ENCODE measurements at regions not wholly inside any gene's neighbourhood (a gene's known extent, or its start where the extent isn't known, plus 50 kb on each side); places are given as distances from the start of the nearest gene placed in this dataset.

DNA sequence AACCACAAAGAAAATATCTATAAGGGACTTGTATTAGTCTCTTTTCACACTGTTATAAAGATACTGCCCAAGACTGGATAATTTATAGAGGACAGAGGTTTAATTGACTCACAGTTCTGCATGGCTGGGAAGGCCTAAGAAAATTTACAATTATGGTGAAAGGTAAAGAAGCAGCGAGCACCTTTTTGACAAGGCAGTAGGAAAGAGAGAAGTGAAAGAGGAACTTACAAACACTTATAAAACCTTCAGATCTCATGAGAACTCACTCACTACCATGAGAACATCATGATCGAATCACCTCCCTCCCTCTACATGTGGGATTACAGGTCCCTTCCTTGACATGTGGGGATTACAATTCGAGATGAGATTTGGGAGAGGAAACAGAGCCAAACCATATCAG is 856.0 kb downstream of the TRAM1L1 start:
- TF ChIP-seq, protein P1, sequence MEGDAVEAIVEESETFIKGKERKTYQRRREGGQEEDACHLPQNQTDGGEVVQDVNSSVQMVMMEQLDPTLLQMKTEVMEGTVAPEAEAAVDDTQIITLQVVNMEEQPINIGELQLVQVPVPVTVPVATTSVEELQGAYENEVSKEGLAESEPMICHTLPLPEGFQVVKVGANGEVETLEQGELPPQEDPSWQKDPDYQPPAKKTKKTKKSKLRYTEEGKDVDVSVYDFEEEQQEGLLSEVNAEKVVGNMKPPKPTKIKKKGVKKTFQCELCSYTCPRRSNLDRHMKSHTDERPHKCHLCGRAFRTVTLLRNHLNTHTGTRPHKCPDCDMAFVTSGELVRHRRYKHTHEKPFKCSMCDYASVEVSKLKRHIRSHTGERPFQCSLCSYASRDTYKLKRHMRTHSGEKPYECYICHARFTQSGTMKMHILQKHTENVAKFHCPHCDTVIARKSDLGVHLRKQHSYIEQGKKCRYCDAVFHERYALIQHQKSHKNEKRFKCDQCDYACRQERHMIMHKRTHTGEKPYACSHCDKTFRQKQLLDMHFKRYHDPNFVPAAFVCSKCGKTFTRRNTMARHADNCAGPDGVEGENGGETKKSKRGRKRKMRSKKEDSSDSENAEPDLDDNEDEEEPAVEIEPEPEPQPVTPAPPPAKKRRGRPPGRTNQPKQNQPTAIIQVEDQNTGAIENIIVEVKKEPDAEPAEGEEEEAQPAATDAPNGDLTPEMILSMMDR (IDR thresholded peaks at IDR 0.05): no peak
- no peak for TF ChIP-seq ZFX (IDR thresholded peaks at IDR 0.05; ENCODE audit: borderline replicate concordance)

All from 22Rv1 (cell line).